ENCODE measurements at regions not wholly inside any gene's neighbourhood (a gene's known extent, or its start where the extent isn't known, plus 50 kb on each side); places are given as distances from the start of the nearest gene placed in this dataset.

DNA sequence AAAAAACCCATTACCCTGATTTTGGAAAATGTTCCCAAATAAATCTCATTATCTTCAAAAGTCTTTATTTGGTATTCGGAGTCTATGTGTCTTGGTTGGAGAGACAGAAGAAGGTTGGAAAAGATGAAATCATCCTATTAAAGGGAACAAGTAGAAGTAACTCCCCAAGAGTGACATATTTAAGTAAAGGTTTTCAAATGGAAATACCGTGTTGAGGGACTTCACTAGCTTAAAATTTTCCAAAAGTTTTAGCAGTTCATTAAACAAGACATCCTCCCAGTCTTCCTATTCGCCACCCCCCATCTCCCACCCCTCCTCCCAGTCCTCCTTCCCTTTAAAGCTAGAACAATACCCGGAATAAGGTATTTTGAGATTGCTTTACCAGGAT, 62.7 kb upstream of the CCDC160 start:
- TF ChIP-seq CTCF (conservative IDR thresholded peaks at IDR 0.05) (no peak), EZH2 (IDR thresholded peaks at IDR 0.05; ENCODE audit: low read depth) (no peak)

Measured in PC-9 (cell line).